Testis (tissue), 2 donors: ENCODE measurements at regions not wholly inside any gene's neighbourhood (a gene's known extent, or its start where the extent isn't known, plus 50 kb on each side); places are given as distances from the start of the nearest gene placed in this dataset.

Experiments
- CTCF ChIP-seq, 3 experiments: fragments of 450-650 bp in 2 of 3; fragments of 200-600 bp in 1 of 3; sonication (generic) in 1 of 3; IDR thresholded peaks; one replicate each; pipeline ENCODE4 v1.5.1; 2016 to 2019; ENCODE audit warnings: antibody characterized with exemption in 3 of 3, mild to moderate bottlenecking in 2 of 3, moderate library complexity in 1 of 3
- POLR2A ChIP-seq: fragments of 450-650 bp; IDR thresholded peaks from one replicate; pipeline ENCODE4 v1.6.1; 2017; ENCODE audit warnings: antibody characterized with exemption, mild to moderate bottlenecking, moderate library complexity

GRCh38 chr1:187491082-187491720 is 662.5 kb downstream of the PLA2G4A start:
- TF ChIP-seq CTCF (IDR thresholded peaks at IDR 0.05) = no peak
- no peak for TF ChIP-seq POLR2A
